ENCODE measurements at regions not wholly inside any gene's neighbourhood (a gene's known extent, or its start where the extent isn't known, plus 50 kb on each side); places are given as distances from the start of the nearest gene placed in this dataset.

GRCh38 chr6:27119329-27119728 is 128.2 kb upstream of the PRSS16 start:
- no peak for ATAC-seq (ENCODE audit: low read depth)
- H3K18ac ChIP-seq (ENCODE audit: low read depth, low read length), result no peak overlapping the region
- dilution Hi-C loops (cut with HindIII; ENCODE audit: low sequenced_read_pairs, unreplicated experiment), result no loop called here
- H4K20me1 ChIP-seq (ENCODE audit: insufficient read depth, low read length), result no peaks in the 10 kb centered on the region
- H3K23ac ChIP-seq (ENCODE audit: low read depth, low read length), result no peak overlapping the region
- H2BK5ac ChIP-seq (ENCODE audit: low read depth, low read length, poor library complexity, severe bottlenecking), result no peak overlapping the region
- H3K9ac ChIP-seq (ENCODE audit: low read depth, low read length), result no peak overlapping the region
- H2BK15ac ChIP-seq (ENCODE audit: low read depth, low read length), result no peak overlapping the region
- ChIA-PET CTCF (no interaction called here), POLR2A (ENCODE audit: unreplicated experiment) (no interaction called here)
- no peaks in the 10 kb centered on the region for H3K27me3 ChIP-seq (ENCODE audit: control insufficient read depth, insufficient read depth, low read length)
- H2AK5ac ChIP-seq (ENCODE audit: low read depth, low read length), result no peak overlapping the region
- H3K9me3 ChIP-seq (ENCODE audit: control insufficient read depth, insufficient read depth, low read length), result no peaks in the 10 kb centered on the region
- H4K8ac ChIP-seq (ENCODE audit: low read depth in 2 of 2, low read length in 2 of 2), result no peak overlapping the region
- WGBS, 2 experiments (ENCODE audit: extremely low coverage in 2 of 2, insufficient read length in 1 of 2), result no CpG with 5 or more reads among the region's 1 CpG
- no peak overlapping the region for H3K4me3 ChIP-seq (ENCODE audit: insufficient read depth, low read depth, low read length)
- no peak overlapping the region for H3K4me2 ChIP-seq (ENCODE audit: low read depth, low read length)
- H2BK20ac ChIP-seq (ENCODE audit: low read depth, low read length), result no peak overlapping the region
- no peak overlapping the region for H2AK9ac ChIP-seq (replicated peaks; ENCODE audit: low read depth, low read length, poor library complexity)
- H3K79me1 ChIP-seq (ENCODE audit: low read depth in 1 of 2, low read length in 2 of 2), result no peaks in the 10 kb centered on the region
- H3K4me1 ChIP-seq (ENCODE audit: control insufficient read depth, insufficient read depth, low read length), result no peaks in the 10 kb centered on the region
- BruUV-seq (replicated peaks), result no TSS peak
- H2AFZ ChIP-seq (replicated peaks; ENCODE audit: low read length, poor library complexity), result no peak overlapping the region
- no peak overlapping the region for H3K56ac ChIP-seq (ENCODE audit: extremely low read depth, insufficient read depth, low read length)
- no peak overlapping the region for H3K4ac ChIP-seq (ENCODE audit: low read depth, low read length)
- in situ Hi-C loops (cut with MboI; ENCODE audit: low sequenced_read_pairs), result no loop called here
- no peak overlapping the region for H4K5ac ChIP-seq (ENCODE audit: low read depth, low read length)
- H3K36me3 ChIP-seq (ENCODE audit: control insufficient read depth, insufficient read depth, low read length), result no peaks in the 10 kb centered on the region
- no peak for DNase-seq
- no peak overlapping the region for H2BK120ac ChIP-seq (ENCODE audit: low read depth, low read length)
- H4K91ac ChIP-seq (ENCODE audit: insufficient read depth, low read depth, low read length), result no peak overlapping the region
- TF ChIP-seq RFX5 (IDR thresholded peaks at IDR 0.05; ENCODE audit: low read depth, low read length), result no peak
- TF ChIP-seq FOS (IDR thresholded peaks at IDR 0.05; ENCODE audit: low read depth, low read length), result no peak
- TF ChIP-seq CEBPB (IDR thresholded peaks at IDR 0.05; ENCODE audit: low read depth, low read length), result no peak
- no peak for TF ChIP-seq CTCF (conservative IDR thresholded peaks at IDR 0.05; ENCODE audit: low read depth, low read length)
- no peak for TF ChIP-seq NFE2L2 (IDR thresholded peaks at IDR 0.05; ENCODE audit: low read depth, low read length)
- TF ChIP-seq RAD21 (IDR thresholded peaks at IDR 0.05; ENCODE audit: low read length), result no peak
- TF ChIP-seq CHD1 (IDR thresholded peaks at IDR 0.05; ENCODE audit: low read depth, low read length), result no peak
- no peak for TF ChIP-seq USF2 (IDR thresholded peaks at IDR 0.05; ENCODE audit: low read depth, low read length)
- intact Hi-C loops (cut with micrococcal nuclease), result no loop called here
- H3K27ac ChIP-seq (ENCODE audit: insufficient read depth, low read length), result no peak overlapping the region
- H3K9me1 ChIP-seq (ENCODE audit: insufficient read depth, low read length), result no peaks in the 10 kb centered on the region
- H3K14ac ChIP-seq (replicated peaks; ENCODE audit: low read depth, low read length), result no peak overlapping the region

All from IMR-90 (cell line).